ENCODE measurements at regions not wholly inside any gene's neighbourhood (a gene's known extent, or its start where the extent isn't known, plus 50 kb on each side); places are given as distances from the start of the nearest gene placed in this dataset.

DNA sequence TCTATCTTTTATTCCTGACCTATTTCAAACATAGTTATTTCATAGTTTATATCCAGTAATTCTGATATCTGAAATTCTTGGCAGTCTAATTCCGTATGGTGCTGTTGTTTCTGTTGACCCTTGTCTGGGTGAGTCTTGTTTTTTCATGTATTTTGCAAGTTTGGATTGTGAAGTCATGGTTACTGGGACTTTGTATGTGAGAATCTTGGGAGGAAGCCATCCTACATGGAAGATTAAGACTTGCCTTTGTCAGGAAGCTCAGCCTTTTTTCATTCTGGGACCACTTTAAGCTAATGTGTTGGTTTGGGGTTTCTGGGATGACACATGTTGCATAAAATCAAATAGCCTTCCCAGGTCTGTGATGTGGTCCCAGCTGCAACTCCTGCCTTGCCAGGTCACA is 191.6 kb upstream of the E2F7 start:
- Histone ChIP-seq H3K36me3 (replicated peaks in 1 of 2; ENCODE audit: control insufficient read depth in 1 of 2, insufficient read depth in 2 of 2, low read length in 1 of 2) (no peaks in the 10 kb centered on the region), H2AFZ (ENCODE audit: low read depth) (no peak overlapping the region; the same call in 1 of the 2 replicates), H4K20me1 (ENCODE audit: insufficient read depth) (no peaks in the 10 kb centered on the region), H3K9ac (no peak overlapping the region), H3K9me2 (no peaks in the 10 kb centered on the region), H3K79me2 (ENCODE audit: insufficient read depth) (no peaks in the 10 kb centered on the region), H3F3A (replicated peaks; ENCODE audit: insufficient read depth) (no peaks in the 10 kb centered on the region), H3K4me3 (ENCODE audit: low read depth in 2 of 2, low read length in 1 of 2) (no peak overlapping the region), H3K9me3 (no peaks in the 10 kb centered on the region), H3K27me3 (ENCODE audit: insufficient read depth) (no peaks in the 10 kb centered on the region), H3K4me2 (no peak overlapping the region), H3K4me1 (ENCODE audit: control insufficient read depth in 1 of 2, insufficient read depth in 2 of 2, low read depth in 1 of 2, low read length in 1 of 2) (no peaks in the 10 kb centered on the region), H3K27ac (ENCODE audit: low read depth in 2 of 2, low read length in 1 of 2) (no peak overlapping the region)
- POLR2A ChIA-PET = no interaction called here
- DNase-seq = no peak
- TF ChIP-seq ELF1 (IDR thresholded peaks at IDR 0.05) (no peak), POLR2AphosphoS5 (IDR thresholded peaks at IDR 0.05; ENCODE audit: low read depth, low read length) (no peak), TAF1 (IDR thresholded peaks at IDR 0.05; ENCODE audit: borderline replicate concordance, low read depth, low read length) (no peak), RCOR1 (IDR thresholded peaks at IDR 0.05; ENCODE audit: low read length) (no peak), MEF2A (IDR thresholded peaks at IDR 0.05; ENCODE audit: borderline replicate concordance, low read depth) (no peak), GATA2 (CRISPR knock-in tag; IDR thresholded peaks at IDR 0.05) (no peak), JUND (IDR thresholded peaks at IDR 0.05) (no peak), FOXM1 (IDR thresholded peaks at IDR 0.05; ENCODE audit: low read depth) (no peak), IRF3 (IDR thresholded peaks at IDR 0.05; ENCODE audit: low read depth, low read length) (no peak), GABPA (IDR thresholded peaks at IDR 0.05; ENCODE audit: low read depth) (no peak), FOXJ3 (CRISPR knock-in tag; IDR thresholded peaks at IDR 0.05) (no peak)
- CTCF ChIA-PET = no interaction called here
- 54% methylated on average over 1 of the region's 1 CpG for WGBS (ENCODE audit: low lambda C conversion rate)

GRCh38 chr12:77253321-77253720 is 188.0 kb upstream of the E2F7 start:
- no peaks in the 10 kb centered on the region for H4K20me1 ChIP-seq (ENCODE audit: insufficient read depth)
- H3K27me3 ChIP-seq (ENCODE audit: insufficient read depth) = no peaks in the 10 kb centered on the region
- no peak for DNase-seq
- H3K36me3 ChIP-seq (replicated peaks in 1 of 2; ENCODE audit: control insufficient read depth in 1 of 2, insufficient read depth in 2 of 2, low read length in 1 of 2) = no peaks in the 10 kb centered on the region
- H2AFZ ChIP-seq (ENCODE audit: low read depth) = no peak overlapping the region
- H3F3A ChIP-seq (replicated peaks; ENCODE audit: insufficient read depth) = no peaks in the 10 kb centered on the region
- 30% methylated on average over 2 of the region's 2 CpGs for WGBS (ENCODE audit: low lambda C conversion rate)
- H3K4me1 ChIP-seq (ENCODE audit: control insufficient read depth in 1 of 2, insufficient read depth in 2 of 2, low read depth in 1 of 2, low read length in 1 of 2) = no peaks in the 10 kb centered on the region
- H3K4me3 ChIP-seq (ENCODE audit: low read depth in 2 of 2, low read length in 1 of 2) = no peak overlapping the region
- no peak overlapping the region for H3K4me2 ChIP-seq
- H3K9me2 ChIP-seq = no peaks in the 10 kb centered on the region
- H3K27ac ChIP-seq (ENCODE audit: low read depth in 2 of 2, low read length in 1 of 2) = no peak overlapping the region
- ChIA-PET CTCF (no interaction called here), POLR2A (no interaction called here)
- no peaks in the 10 kb centered on the region for H3K79me2 ChIP-seq (ENCODE audit: insufficient read depth)
- no peak overlapping the region for H3K9ac ChIP-seq
- no peaks in the 10 kb centered on the region for H3K9me3 ChIP-seq
- TF ChIP-seq GABPA (IDR thresholded peaks at IDR 0.05; ENCODE audit: low read depth) = no peak
- no peak for TF ChIP-seq RFX5 (IDR thresholded peaks at IDR 0.05; ENCODE audit: low read length)
- no peak for TF ChIP-seq PBX3 (IDR thresholded peaks at IDR 0.05)
- TF ChIP-seq NRF1 (IDR thresholded peaks at IDR 0.05; ENCODE audit: low read depth, low read length) = no peak
- TF ChIP-seq, protein P1, sequence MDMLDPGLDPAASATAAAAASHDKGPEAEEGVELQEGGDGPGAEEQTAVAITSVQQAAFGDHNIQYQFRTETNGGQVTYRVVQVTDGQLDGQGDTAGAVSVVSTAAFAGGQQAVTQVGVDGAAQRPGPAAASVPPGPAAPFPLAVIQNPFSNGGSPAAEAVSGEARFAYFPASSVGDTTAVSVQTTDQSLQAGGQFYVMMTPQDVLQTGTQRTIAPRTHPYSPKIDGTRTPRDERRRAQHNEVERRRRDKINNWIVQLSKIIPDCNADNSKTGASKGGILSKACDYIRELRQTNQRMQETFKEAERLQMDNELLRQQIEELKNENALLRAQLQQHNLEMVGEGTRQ (IDR thresholded peaks at IDR 0.05; ENCODE audit: borderline replicate concordance, low read depth, low read length) = no peak
- TF ChIP-seq MEF2A (IDR thresholded peaks at IDR 0.05; ENCODE audit: borderline replicate concordance, low read depth) = no peak
- TF ChIP-seq, protein P2, sequence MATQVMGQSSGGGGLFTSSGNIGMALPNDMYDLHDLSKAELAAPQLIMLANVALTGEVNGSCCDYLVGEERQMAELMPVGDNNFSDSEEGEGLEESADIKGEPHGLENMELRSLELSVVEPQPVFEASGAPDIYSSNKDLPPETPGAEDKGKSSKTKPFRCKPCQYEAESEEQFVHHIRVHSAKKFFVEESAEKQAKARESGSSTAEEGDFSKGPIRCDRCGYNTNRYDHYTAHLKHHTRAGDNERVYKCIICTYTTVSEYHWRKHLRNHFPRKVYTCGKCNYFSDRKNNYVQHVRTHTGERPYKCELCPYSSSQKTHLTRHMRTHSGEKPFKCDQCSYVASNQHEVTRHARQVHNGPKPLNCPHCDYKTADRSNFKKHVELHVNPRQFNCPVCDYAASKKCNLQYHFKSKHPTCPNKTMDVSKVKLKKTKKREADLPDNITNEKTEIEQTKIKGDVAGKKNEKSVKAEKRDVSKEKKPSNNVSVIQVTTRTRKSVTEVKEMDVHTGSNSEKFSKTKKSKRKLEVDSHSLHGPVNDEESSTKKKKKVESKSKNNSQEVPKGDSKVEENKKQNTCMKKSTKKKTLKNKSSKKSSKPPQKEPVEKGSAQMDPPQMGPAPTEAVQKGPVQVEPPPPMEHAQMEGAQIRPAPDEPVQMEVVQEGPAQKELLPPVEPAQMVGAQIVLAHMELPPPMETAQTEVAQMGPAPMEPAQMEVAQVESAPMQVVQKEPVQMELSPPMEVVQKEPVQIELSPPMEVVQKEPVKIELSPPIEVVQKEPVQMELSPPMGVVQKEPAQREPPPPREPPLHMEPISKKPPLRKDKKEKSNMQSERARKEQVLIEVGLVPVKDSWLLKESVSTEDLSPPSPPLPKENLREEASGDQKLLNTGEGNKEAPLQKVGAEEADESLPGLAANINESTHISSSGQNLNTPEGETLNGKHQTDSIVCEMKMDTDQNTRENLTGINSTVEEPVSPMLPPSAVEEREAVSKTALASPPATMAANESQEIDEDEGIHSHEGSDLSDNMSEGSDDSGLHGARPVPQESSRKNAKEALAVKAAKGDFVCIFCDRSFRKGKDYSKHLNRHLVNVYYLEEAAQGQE (IDR thresholded peaks at IDR 0.05; ENCODE audit: low read depth, low read length) = no peak
- no peak for TF ChIP-seq RAD21 (IDR thresholded peaks at IDR 0.05; ENCODE audit: low read length)
- no peak for TF ChIP-seq JUND (IDR thresholded peaks at IDR 0.05)
- TF ChIP-seq SMC3 (IDR thresholded peaks at IDR 0.05; ENCODE audit: low read depth, low read length) = no peak
- TF ChIP-seq EP300 (IDR thresholded peaks at IDR 0.05; ENCODE audit: borderline replicate concordance in 1 of 2, low read depth in 1 of 2, low read length in 1 of 2) = no peak
- TF ChIP-seq SIN3A (IDR thresholded peaks at IDR 0.05; ENCODE audit: borderline replicate concordance, low read depth, low read length) = no peak
- no peak for TF ChIP-seq TEAD4 (IDR thresholded peaks at IDR 0.05; ENCODE audit: borderline replicate concordance, insufficient read depth)
- TF ChIP-seq POLR2AphosphoS5 (IDR thresholded peaks at IDR 0.05; ENCODE audit: low read depth, low read length) = no peak
